ENCODE measurements at regions not wholly inside any gene's neighbourhood (a gene's known extent, or its start where the extent isn't known, plus 50 kb on each side); places are given as distances from the start of the nearest gene placed in this dataset.

- no peak for TF ChIP-seq CTCF (IDR thresholded peaks at IDR 0.05)
- TF ChIP-seq POLR2A (IDR thresholded peaks at IDR 0.05): no peak
Observed at GRCh38 chr6:72559067-72559466, 62.8 kb upstream of the KCNQ5 start.

All from thyroid gland (tissue), 4 donors.